Pancreas (tissue), 10 donors: ENCODE measurements at regions not wholly inside any gene's neighbourhood (a gene's known extent, or its start where the extent isn't known, plus 50 kb on each side); places are given as distances from the start of the nearest gene placed in this dataset.

Experiments used
- ATAC-seq, 4 donors: fragments of 200-7000 bp; cut with Tn5 transposase; one replicate each; pipeline versions ENCODE4 v1.8.0 to v1.9.1; 2020; ENCODE audit warnings: mild to moderate bottlenecking in 4 of 4, moderate library complexity in 4 of 4
- DNase-seq, 6 donors: peaks; one replicate each; pipeline ENCODE4 v3.0.0-alpha.2; 2020
- FAIRE-seq: peaks from 2 replicates; lab custom pipeline; 2012; peaks lifted over from hg19 to GRCh38; lab: Jason Lieb, UNC
- H3K27ac ChIP-seq, 4 donors: fragments of 200-600 bp; sonication (generic); 1 replicate in 3 of 4; 2 replicates in 1 of 4; pipeline versions ENCODE4 v1.5.0 to v1.8.0; 2020
- H3K27me3 ChIP-seq, 4 donors: fragments of 200-600 bp; one replicate each; pipeline ENCODE4 v1.8.0; 2021
- H3K36me3 ChIP-seq, 3 donors: fragments of 200-600 bp; sonication (generic) in 1 of 3; one replicate each; pipeline versions ENCODE4 v1.5.0 to v1.8.0; 2020 to 2021
- H3K4me1 ChIP-seq, 3 donors: fragments of 200-600 bp; one replicate each; pipeline ENCODE4 v1.8.0; 2021
- H3K4me3 ChIP-seq, 4 donors: fragments of 200-600 bp; sonication (generic) in 2 of 4; one replicate each; pipeline versions ENCODE4 v1.5.0 to v1.8.0; 2020 to 2021
- H3K9me3 ChIP-seq, 4 donors: fragments of 200-600 bp; one replicate each; pipeline ENCODE4 v1.8.0; 2021
- CTCF ChIP-seq, 4 donors: fragments of 200-600 bp; sonication (generic) in 3 of 4; IDR thresholded peaks; one replicate each; pipeline versions ENCODE4 v1.5.0 to v1.8.0; 2021; ENCODE audit warnings: antibody characterized with exemption in 4 of 4
- WGBS, 2 donors: extraction: QIAGEN DNeasy Blood & Tissue Kit; methylation state at CpG; one replicate each; pipeline ENCODE4 v1.1.7; 2013; 5-methylcytosine and 5-hydroxymethylcytosine counted together
- intact Hi-C, 3 donors: fragments of 100-400 bp; cut with DNase I; formaldehyde crosslinking; loops; one replicate each; pipeline versions ENCODE4 v1.11.1 to v1.14.2; 2022
- donor health status: healthy with polysubstance abuse.
- donor health status: DM: no; HTN: no; CAD: no; lungs with moderate emphysema.
- donor health status: DM: no; HTN: no; CAD: no.
- donor health status: control.
- donor health status: control.
- donor health status: Bipolar disorder and iron deficiency.
- donor health status: DM: yes; HTN: yes; CAD: no.
- donor health status: DM: no; HTN: no; CAD: no.
- donor health status: DM: no; HTN: no; CAD: no.
- donor health status: DM: yes; HTN: yes; CAD: no.

DNA sequence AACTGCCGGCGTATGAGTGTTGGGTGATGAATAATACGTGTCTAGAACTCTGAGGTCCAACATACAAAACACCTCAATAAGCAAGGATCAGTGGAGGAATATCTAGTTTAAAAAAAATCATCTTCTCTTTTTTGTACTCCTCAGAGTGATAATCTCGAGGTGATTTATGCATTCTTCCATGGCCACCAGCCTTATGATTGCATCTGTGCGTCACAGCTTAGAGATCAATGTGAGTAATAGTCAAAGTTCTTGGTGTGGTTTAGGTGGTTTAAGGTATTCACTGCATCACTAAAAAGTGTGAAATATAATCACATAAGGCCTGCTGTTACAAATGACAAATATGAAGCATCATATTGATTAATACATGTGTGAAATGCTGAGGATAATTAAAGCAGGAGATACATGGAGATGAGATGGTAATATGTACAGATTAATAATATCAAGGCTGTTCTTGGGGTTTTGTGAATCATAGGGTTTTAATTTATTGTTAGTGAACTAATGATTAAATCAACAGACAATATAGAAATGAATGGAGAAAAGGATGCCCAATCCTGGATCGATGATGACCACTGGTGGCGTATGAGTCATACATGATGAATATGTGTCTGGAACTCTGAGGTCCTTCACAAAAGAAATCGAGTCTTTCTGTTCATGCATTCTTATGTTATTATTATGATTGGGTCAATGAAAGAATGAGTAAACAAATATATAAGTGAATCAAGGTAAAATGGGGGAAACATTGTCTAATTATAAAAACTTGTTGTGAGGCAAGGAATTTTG lies 68.8 kb upstream of the RTL1 start:
- Histone ChIP-seq H3K4me1 (peaks cover 0 to 3% (median 0%) of the 10 kb centered on the region in 3 donors), H3K4me3 (no peak overlapping the region), H3K27ac (no peak overlapping the region), H3K36me3 (no peaks in the 10 kb centered on the region), H3K27me3 (no peaks in the 10 kb centered on the region), H3K9me3 (no peaks in the 10 kb centered on the region)
- intact Hi-C loops = no loop called here
- 86% methylated on average over 8 of the region's 8 CpGs for WGBS, 2 donors
- DNase-seq = no peak
- ATAC-seq = no peak
- TF ChIP-seq CTCF (IDR thresholded peaks at IDR 0.05) = no peak
- FAIRE-seq = no peak

- Histone ChIP-seq H3K27me3 (no peaks in the 10 kb centered on the region), H3K36me3 (no peaks in the 10 kb centered on the region), H3K9me3 (no peaks in the 10 kb centered on the region), H3K4me3 (no peak overlapping the region), H3K27ac (no peak overlapping the region), H3K4me1 (peaks cover 0 to 3% (median 0%) of the 10 kb centered on the region in 3 donors)
- WGBS, 2 donors = 73 to 96% methylated on average over 2 of the region's 2 CpGs
- no peak for ATAC-seq
- DNase-seq = no peak
- no peak for FAIRE-seq
- TF ChIP-seq CTCF (IDR thresholded peaks at IDR 0.05) = no peak
- intact Hi-C loops = no loop called here
Measured at GRCh38 chr14:100975671-100976070, 72.1 kb upstream of the RTL1 start.

- no peak for FAIRE-seq
- ATAC-seq = no peak
- Histone ChIP-seq H3K4me1 (no peaks in the 10 kb centered on the region), H3K36me3 (no peaks in the 10 kb centered on the region), H3K9me3 (no peaks in the 10 kb centered on the region), H3K27ac (no peak overlapping the region), H3K27me3 (no peaks in the 10 kb centered on the region), H3K4me3 (no peak overlapping the region)
- intact Hi-C loops = no loop called here
- WGBS, 2 donors = 53 to 63% methylated on average over 3 of the region's 3 CpGs
- TF ChIP-seq CTCF (IDR thresholded peaks at IDR 0.05) = no peak
- no peak for DNase-seq
Measured at GRCh38 chr14:100979079-100979478, 75.6 kb upstream of the RTL1 start.

- FAIRE-seq = no peak
- Histone ChIP-seq H3K9me3 (no peaks in the 10 kb centered on the region), H3K4me3 (no peak overlapping the region), H3K27me3 (no peaks in the 10 kb centered on the region), H3K4me1 (no peaks in the 10 kb centered on the region), H3K27ac (no peak overlapping the region), H3K36me3 (no peaks in the 10 kb centered on the region)
- no peak for TF ChIP-seq CTCF (IDR thresholded peaks at IDR 0.05)
- ATAC-seq = no peak
- DNase-seq = no peak
- intact Hi-C loops = no loop called here
- WGBS, 2 donors = 79 to 85% methylated on average over 3 of the region's 3 CpGs
Measured at GRCh38 chr14:100979780-100980179, 76.3 kb upstream of the RTL1 start.

GRCh38 chr14:100980823-100981222 lies 77.3 kb upstream of the RTL1 start:
- DNase-seq (no peak), FAIRE-seq (no peak), ATAC-seq (no peak)
- no peaks in the 10 kb centered on the region for H3K9me3 ChIP-seq
- no peak for TF ChIP-seq CTCF (IDR thresholded peaks at IDR 0.05)
- 89 to 91% methylated on average over 3 of the region's 3 CpGs for WGBS, 2 donors
- H3K27me3 ChIP-seq = no peaks in the 10 kb centered on the region
- intact Hi-C loops = no loop called here
- no peak overlapping the region for H3K4me3 ChIP-seq
- H3K36me3 ChIP-seq = no peaks in the 10 kb centered on the region
- no peak overlapping the region for H3K27ac ChIP-seq
- no peaks in the 10 kb centered on the region for H3K4me1 ChIP-seq
